ENCODE measurements at regions not wholly inside any gene's neighbourhood (a gene's known extent, or its start where the extent isn't known, plus 50 kb on each side); places are given as distances from the start of the nearest gene placed in this dataset.

DNA sequence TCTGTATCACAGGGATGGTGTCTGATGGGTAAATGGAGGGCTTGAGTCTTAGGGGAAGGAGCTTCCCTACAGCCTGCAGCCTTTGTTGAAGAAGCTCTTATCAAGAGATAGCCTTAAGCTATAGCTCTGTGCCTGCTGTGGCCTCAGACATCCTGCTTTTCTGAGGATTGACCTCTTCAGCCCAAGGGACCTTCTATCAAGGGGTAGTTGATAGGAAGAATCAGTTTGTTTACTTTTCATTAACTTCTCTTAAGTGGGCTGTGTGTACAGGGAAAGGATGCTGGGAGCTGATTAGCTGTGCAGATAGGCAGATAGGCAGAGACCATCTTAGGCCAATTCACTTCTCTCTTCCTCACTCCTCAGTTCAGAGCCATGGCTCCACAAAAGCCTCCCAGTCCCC is 151.8 kb upstream of the CADM1 start:
- TF ChIP-seq, protein P1, sequence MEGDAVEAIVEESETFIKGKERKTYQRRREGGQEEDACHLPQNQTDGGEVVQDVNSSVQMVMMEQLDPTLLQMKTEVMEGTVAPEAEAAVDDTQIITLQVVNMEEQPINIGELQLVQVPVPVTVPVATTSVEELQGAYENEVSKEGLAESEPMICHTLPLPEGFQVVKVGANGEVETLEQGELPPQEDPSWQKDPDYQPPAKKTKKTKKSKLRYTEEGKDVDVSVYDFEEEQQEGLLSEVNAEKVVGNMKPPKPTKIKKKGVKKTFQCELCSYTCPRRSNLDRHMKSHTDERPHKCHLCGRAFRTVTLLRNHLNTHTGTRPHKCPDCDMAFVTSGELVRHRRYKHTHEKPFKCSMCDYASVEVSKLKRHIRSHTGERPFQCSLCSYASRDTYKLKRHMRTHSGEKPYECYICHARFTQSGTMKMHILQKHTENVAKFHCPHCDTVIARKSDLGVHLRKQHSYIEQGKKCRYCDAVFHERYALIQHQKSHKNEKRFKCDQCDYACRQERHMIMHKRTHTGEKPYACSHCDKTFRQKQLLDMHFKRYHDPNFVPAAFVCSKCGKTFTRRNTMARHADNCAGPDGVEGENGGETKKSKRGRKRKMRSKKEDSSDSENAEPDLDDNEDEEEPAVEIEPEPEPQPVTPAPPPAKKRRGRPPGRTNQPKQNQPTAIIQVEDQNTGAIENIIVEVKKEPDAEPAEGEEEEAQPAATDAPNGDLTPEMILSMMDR (IDR thresholded peaks at IDR 0.05), result no peak
- TF ChIP-seq POLR2A (IDR thresholded peaks at IDR 0.05), result no peak

Data from esophagus squamous epithelium (tissue), 4 donors.